Neural progenitor cell (in vitro differentiated cells): ENCODE measurements at regions not wholly inside any gene's neighbourhood (a gene's known extent, or its start where the extent isn't known, plus 50 kb on each side); places are given as distances from the start of the nearest gene placed in this dataset.

Source experiments
- CTCF ChIP-seq: fragments of 200-600 bp; sonication (generic); IDR thresholded peaks from 2 replicates; pipeline ENCODE4 v1.5.1; 2017; ENCODE audit warnings: antibody characterized with exemption, mild to moderate bottlenecking
- EZH2 ChIP-seq: fragments of 200-600 bp; sonication (generic); IDR thresholded peaks from 2 replicates; pipeline ENCODE4 v1.6.1; 2017; ENCODE audit warnings: antibody characterized with exemption, mild to moderate bottlenecking, moderate library complexity
- EZH2phosphoT487 ChIP-seq: fragments of 200-600 bp; sonication (generic); IDR thresholded peaks from 2 replicates; pipeline ENCODE4 v1.6.1; 2017; ENCODE audit warnings: antibody characterized with exemption

GRCh38 chr4:27973700-27974099 is 1113.1 kb downstream of the STIM2 start:
- TF ChIP-seq CTCF (no peak), EZH2 (no peak), EZH2phosphoT487 (no peak)
